GM12864 (cell line): ENCODE measurements at regions not wholly inside any gene's neighbourhood (a gene's known extent, or its start where the extent isn't known, plus 50 kb on each side); places are given as distances from the start of the nearest gene placed in this dataset.

ENCODE experiments used
- DNase-seq: peaks from one replicate; pipeline ENCODE4 v3.0.0-alpha.2; 2011; ENCODE audit warnings: low read depth
- H3K4me3 ChIP-seq: 2 replicates; pipeline ENCODE4 v1.5.1; 2011; ENCODE audit warnings: mild to moderate bottlenecking, low read depth, low read length, control low read depth
- CTCF ChIP-seq: IDR thresholded peaks from 2 replicates; pipeline ENCODE4 v1.5.1; 2011; ENCODE audit warnings: low read depth, mild to moderate bottlenecking, moderate library complexity, low read length, control low read depth, inconsistent platforms; ENCODE audit errors: missing control alignments

- no peak for DNase-seq
- no peak overlapping the region for H3K4me3 ChIP-seq
- TF ChIP-seq CTCF = no peak
Measured at GRCh38 chr16:5374184-5374583, 276.6 kb upstream of the EEF2KMT start.

- DNase-seq = no peak
- H3K4me3 ChIP-seq = no peak overlapping the region
- no peak for TF ChIP-seq CTCF
Measured at GRCh38 chr16:5367951-5368350, 270.4 kb upstream of the EEF2KMT start.

- TF ChIP-seq CTCF = no peak
- H3K4me3 ChIP-seq = no peak overlapping the region
- no peak for DNase-seq
Measured at GRCh38 chr16:5366126-5366525, 268.5 kb upstream of the EEF2KMT start.

- no peak for TF ChIP-seq CTCF
- DNase-seq = no peak
- H3K4me3 ChIP-seq = no peak overlapping the region
Measured at GRCh38 chr16:5364186-5364585, 266.6 kb upstream of the EEF2KMT start.

- DNase-seq = no peak
- no peak overlapping the region for H3K4me3 ChIP-seq
- TF ChIP-seq CTCF = no peak
Measured at GRCh38 chr16:5361322-5361721, 263.7 kb upstream of the EEF2KMT start.

- no peak for DNase-seq
- H3K4me3 ChIP-seq = no peak overlapping the region
- no peak for TF ChIP-seq CTCF
Measured at GRCh38 chr16:5354645-5355044, 257.1 kb upstream of the EEF2KMT start.

- no peak overlapping the region for H3K4me3 ChIP-seq
- no peak for DNase-seq
Measured at GRCh38 chr16:5349670-5350517, 252.3 kb upstream of the EEF2KMT start.

More at GRCh38 chr16:5349670-5350517, 252.3 kb upstream of the EEF2KMT start:
- TF ChIP-seq CTCF = no peak
